ENCODE measurements at regions not wholly inside any gene's neighbourhood (a gene's known extent, or its start where the extent isn't known, plus 50 kb on each side); places are given as distances from the start of the nearest gene placed in this dataset.

DNA sequence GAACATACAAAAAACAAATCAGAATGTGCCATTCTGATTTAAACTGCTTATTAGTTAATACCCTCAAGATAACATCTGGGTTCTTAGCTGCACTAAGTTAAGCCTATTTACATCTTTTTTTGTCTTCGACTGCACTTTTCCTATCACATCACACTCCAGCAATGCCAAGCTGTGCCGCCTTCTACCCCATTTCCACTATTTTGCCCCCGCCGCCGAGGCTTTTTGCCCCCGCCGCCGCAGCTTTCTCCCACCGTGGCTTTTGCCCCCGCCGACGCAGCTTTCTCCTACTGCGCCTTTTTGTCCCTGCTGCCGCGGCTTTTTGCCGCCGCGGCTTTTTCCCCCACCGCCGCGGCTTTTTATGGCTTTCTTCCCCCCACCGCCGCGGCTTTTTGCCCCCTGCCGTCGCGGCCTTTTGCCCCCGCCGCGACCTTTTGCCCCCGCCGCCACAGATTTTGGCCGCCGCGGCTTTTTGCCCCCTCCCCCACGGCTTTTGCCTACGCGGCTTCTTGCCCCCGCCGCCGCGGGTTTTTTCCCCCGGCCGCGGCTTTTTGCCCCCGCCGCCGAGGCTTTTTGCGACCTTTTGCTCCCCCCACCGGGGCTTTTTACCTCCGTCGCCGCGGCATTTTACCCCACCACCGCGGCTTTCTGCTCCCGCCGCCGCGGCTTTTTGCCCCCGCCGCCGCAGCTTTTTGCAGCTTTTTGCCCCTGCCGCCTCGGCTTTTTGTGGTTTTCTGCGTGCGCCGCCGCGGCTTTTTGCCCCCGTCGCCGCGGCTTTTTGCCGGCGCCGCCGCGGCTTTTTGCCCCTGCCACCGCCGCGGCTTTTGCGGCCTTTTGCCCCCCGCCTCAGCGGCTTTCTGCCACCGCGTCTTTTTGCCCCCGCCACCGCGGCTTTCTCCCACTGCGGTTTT, 331.4 kb upstream of the WSB1 start:
- TF ChIP-seq, protein P1, sequence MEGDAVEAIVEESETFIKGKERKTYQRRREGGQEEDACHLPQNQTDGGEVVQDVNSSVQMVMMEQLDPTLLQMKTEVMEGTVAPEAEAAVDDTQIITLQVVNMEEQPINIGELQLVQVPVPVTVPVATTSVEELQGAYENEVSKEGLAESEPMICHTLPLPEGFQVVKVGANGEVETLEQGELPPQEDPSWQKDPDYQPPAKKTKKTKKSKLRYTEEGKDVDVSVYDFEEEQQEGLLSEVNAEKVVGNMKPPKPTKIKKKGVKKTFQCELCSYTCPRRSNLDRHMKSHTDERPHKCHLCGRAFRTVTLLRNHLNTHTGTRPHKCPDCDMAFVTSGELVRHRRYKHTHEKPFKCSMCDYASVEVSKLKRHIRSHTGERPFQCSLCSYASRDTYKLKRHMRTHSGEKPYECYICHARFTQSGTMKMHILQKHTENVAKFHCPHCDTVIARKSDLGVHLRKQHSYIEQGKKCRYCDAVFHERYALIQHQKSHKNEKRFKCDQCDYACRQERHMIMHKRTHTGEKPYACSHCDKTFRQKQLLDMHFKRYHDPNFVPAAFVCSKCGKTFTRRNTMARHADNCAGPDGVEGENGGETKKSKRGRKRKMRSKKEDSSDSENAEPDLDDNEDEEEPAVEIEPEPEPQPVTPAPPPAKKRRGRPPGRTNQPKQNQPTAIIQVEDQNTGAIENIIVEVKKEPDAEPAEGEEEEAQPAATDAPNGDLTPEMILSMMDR (IDR thresholded peaks at IDR 0.05; ENCODE audit: low read depth, low read length, missing input control): no peak
- TF ChIP-seq, protein P2, sequence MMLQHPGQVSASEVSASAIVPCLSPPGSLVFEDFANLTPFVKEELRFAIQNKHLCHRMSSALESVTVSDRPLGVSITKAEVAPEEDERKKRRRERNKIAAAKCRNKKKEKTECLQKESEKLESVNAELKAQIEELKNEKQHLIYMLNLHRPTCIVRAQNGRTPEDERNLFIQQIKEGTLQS (IDR thresholded peaks at IDR 0.05): no peak
- TF ChIP-seq YY1 (IDR thresholded peaks at IDR 0.05): no peak
- TF ChIP-seq JUND (IDR thresholded peaks at IDR 0.05): no peak
- no peak for TF ChIP-seq TAF1 (conservative IDR thresholded peaks at IDR 0.05)
- TF ChIP-seq FOXA1 (IDR thresholded peaks at IDR 0.05): no peak
- TF ChIP-seq, protein P3, sequence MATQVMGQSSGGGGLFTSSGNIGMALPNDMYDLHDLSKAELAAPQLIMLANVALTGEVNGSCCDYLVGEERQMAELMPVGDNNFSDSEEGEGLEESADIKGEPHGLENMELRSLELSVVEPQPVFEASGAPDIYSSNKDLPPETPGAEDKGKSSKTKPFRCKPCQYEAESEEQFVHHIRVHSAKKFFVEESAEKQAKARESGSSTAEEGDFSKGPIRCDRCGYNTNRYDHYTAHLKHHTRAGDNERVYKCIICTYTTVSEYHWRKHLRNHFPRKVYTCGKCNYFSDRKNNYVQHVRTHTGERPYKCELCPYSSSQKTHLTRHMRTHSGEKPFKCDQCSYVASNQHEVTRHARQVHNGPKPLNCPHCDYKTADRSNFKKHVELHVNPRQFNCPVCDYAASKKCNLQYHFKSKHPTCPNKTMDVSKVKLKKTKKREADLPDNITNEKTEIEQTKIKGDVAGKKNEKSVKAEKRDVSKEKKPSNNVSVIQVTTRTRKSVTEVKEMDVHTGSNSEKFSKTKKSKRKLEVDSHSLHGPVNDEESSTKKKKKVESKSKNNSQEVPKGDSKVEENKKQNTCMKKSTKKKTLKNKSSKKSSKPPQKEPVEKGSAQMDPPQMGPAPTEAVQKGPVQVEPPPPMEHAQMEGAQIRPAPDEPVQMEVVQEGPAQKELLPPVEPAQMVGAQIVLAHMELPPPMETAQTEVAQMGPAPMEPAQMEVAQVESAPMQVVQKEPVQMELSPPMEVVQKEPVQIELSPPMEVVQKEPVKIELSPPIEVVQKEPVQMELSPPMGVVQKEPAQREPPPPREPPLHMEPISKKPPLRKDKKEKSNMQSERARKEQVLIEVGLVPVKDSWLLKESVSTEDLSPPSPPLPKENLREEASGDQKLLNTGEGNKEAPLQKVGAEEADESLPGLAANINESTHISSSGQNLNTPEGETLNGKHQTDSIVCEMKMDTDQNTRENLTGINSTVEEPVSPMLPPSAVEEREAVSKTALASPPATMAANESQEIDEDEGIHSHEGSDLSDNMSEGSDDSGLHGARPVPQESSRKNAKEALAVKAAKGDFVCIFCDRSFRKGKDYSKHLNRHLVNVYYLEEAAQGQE (IDR thresholded peaks at IDR 0.05): no peak
- no peak for TF ChIP-seq NR2F2 (IDR thresholded peaks at IDR 0.05)
- TF ChIP-seq, protein P4, sequence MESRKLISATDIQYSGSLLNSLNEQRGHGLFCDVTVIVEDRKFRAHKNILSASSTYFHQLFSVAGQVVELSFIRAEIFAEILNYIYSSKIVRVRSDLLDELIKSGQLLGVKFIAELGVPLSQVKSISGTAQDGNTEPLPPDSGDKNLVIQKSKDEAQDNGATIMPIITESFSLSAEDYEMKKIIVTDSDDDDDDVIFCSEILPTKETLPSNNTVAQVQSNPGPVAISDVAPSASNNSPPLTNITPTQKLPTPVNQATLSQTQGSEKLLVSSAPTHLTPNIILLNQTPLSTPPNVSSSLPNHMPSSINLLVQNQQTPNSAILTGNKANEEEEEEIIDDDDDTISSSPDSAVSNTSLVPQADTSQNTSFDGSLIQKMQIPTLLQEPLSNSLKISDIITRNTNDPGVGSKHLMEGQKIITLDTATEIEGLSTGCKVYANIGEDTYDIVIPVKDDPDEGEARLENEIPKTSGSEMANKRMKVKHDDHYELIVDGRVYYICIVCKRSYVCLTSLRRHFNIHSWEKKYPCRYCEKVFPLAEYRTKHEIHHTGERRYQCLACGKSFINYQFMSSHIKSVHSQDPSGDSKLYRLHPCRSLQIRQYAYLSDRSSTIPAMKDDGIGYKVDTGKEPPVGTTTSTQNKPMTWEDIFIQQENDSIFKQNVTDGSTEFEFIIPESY (IDR thresholded peaks at IDR 0.05): no peak

Data from liver (tissue), 3 donors.